AG09319 (cell line): ENCODE measurements at regions not wholly inside any gene's neighbourhood (a gene's known extent, or its start where the extent isn't known, plus 50 kb on each side); places are given as distances from the start of the nearest gene placed in this dataset.
A peak's percentile ranks its signal among the peaks of the same experiment; 100 is the strongest.
"Not testable (repeated sequence)": the region's sequence is repeated elsewhere in the genome, so short reads cannot be mapped to it uniquely, and the experiment has no call there.

Experiments used
- DNase-seq: peaks from one replicate; pipeline ENCODE4 v3.0.0-alpha.2; 2010; ENCODE audit warnings: low read depth; ENCODE audit errors: extremely low read depth
- CTCF ChIP-seq: IDR thresholded peaks from 2 replicates; pipeline ENCODE4 v1.5.1; 2011; ENCODE audit warnings: low read depth, mild to moderate bottlenecking, inconsistent platforms, low read length, moderate library complexity

GRCh38 chr5:62780230-62780629 is 201.6 kb downstream of the LRRC70 start:
- no peak for DNase-seq
- no peak for TF ChIP-seq CTCF

GRCh38 chr5:62779010-62779422 is 200.4 kb downstream of the LRRC70 start:
- DNase-seq: peak; percentile 31
- TF ChIP-seq CTCF: peak; percentile 71

GRCh38 chr5:62778316-62779009 is 199.8 kb downstream of the LRRC70 start:
- no peak for DNase-seq
- no peak for TF ChIP-seq CTCF

GRCh38 chr5:62777081-62777480 is 198.5 kb downstream of the LRRC70 start:
- not testable (repeated sequence) for DNase-seq

- DNase-seq: not testable (repeated sequence)
Measured at GRCh38 chr5:62776592-62776991, 198.0 kb downstream of the LRRC70 start.

- TF ChIP-seq CTCF: no peak
- no peak for DNase-seq
Measured at GRCh38 chr5:62773460-62773859, 194.8 kb downstream of the LRRC70 start.

GRCh38 chr5:62771341-62771740 is 192.7 kb downstream of the LRRC70 start:
- DNase-seq: no peak
- no peak for TF ChIP-seq CTCF

GRCh38 chr5:62767650-62768049 is 189.0 kb downstream of the LRRC70 start:
- no peak for DNase-seq
- no peak for TF ChIP-seq CTCF
